ENCODE measurements at regions not wholly inside any gene's neighbourhood (a gene's known extent, or its start where the extent isn't known, plus 50 kb on each side); places are given as distances from the start of the nearest gene placed in this dataset.

GRCh38 chr9:105030285-105030684, 102.3 kb upstream of the ABCA1 start:
- TF ChIP-seq CTCF (IDR thresholded peaks at IDR 0.05; ENCODE audit: low read depth, low read length) (no peak), EZH2phosphoT487 (IDR thresholded peaks at IDR 0.05; ENCODE audit: low read depth) (no peak)
